ENCODE measurements at regions not wholly inside any gene's neighbourhood (a gene's known extent, or its start where the extent isn't known, plus 50 kb on each side); places are given as distances from the start of the nearest gene placed in this dataset.

- ATAC-seq = peak in 4 of 8 donors; percentile 41 to 67 (median 56)
- Histone ChIP-seq H3K27ac (peak overlapping the region in 4 of 10 donors; percentile 2 to 56 (median 42)), H3K36me3 (no peaks in the 10 kb centered on the region), H3K4me1 (peaks cover 0 to 17% (median 7%) of the 10 kb centered on the region in 9 donors), H3K4me3 (no peak overlapping the region), H3K9me3 (peaks cover 0 to 14% (median 0%) of the 10 kb centered on the region in 11 donors), H3K27me3 (no peaks in the 10 kb centered on the region)
- no peak for DNase-seq
- 37 to 42% methylated on average over 5 of the region's 5 CpGs for WGBS, 2 donors
- TF ChIP-seq CTCF (IDR thresholded peaks at IDR 0.05) = peak in 7 of 9 donors; percentile 20 to 44 (median 39)
- intact Hi-C loops (cut with DNase I) = loop anchor here in 3 of 10 donors (5.0 to 10.0 kb wide), 2 partner anchors 159 to 162 kb away; no protein-coding TSS in a partner anchor
These were observed 61.2 kb upstream of the JAK2 start for GRCh38 chr9:4923580-4924544.

GRCh38 chr9:4926239-4926638 lies 58.8 kb upstream of the JAK2 start:
- Histone ChIP-seq H3K4me1 (peaks cover 0 to 21% (median 7%) of the 10 kb centered on the region in 9 donors), H3K27ac (no peak overlapping the region)

GRCh38 chr9:4927043-4927471 lies 58.0 kb upstream of the JAK2 start:
- no peaks in the 10 kb centered on the region for H3K9me3 ChIP-seq
- intact Hi-C loops (cut with DNase I) = loop anchor here in 3 of 10 donors (5.0 to 10.0 kb wide), 2 partner anchors 162 to 165 kb away; no protein-coding TSS in a partner anchor
- ATAC-seq (peak in 1 of 8 donors; percentile 35), DNase-seq (no peak)
- H3K27me3 ChIP-seq = no peaks in the 10 kb centered on the region
- peak overlapping the region in 1 of 10 donors; percentile 2 for H3K27ac ChIP-seq
- 13 to 17% methylated on average over 4 of the region's 4 CpGs for WGBS, 2 donors
- H3K36me3 ChIP-seq = no peaks in the 10 kb centered on the region
- H3K4me3 ChIP-seq = no peak overlapping the region
- peaks cover 0 to 21% (median 7%) of the 10 kb centered on the region in 9 donors for H3K4me1 ChIP-seq
- TF ChIP-seq CTCF (IDR thresholded peaks at IDR 0.05) = no peak

More at GRCh38 chr9:4926239-4926638, 58.8 kb upstream of the JAK2 start:
- no peak overlapping the region for H3K4me3 ChIP-seq
- no peaks in the 10 kb centered on the region for H3K36me3 ChIP-seq
- no peak for DNase-seq
- H3K9me3 ChIP-seq = peaks cover 0 to 2% (median 0%) of the 10 kb centered on the region in 11 donors
- intact Hi-C loops (cut with DNase I) = loop anchor here in 3 of 10 donors (5.0 to 10.0 kb wide), 2 partner anchors 161 to 164 kb away; no protein-coding TSS in a partner anchor
- 85 to 95% methylated on average over 2 of the region's 2 CpGs for WGBS, 2 donors
- no peaks in the 10 kb centered on the region for H3K27me3 ChIP-seq
- no peak for ATAC-seq
- no peak for TF ChIP-seq CTCF (IDR thresholded peaks at IDR 0.05)

- H3K27me3 ChIP-seq = no peaks in the 10 kb centered on the region
- no peak overlapping the region for H3K4me3 ChIP-seq
- peaks cover 0 to 21% (median 7%) of the 10 kb centered on the region in 9 donors for H3K4me1 ChIP-seq
- H3K9me3 ChIP-seq = no peaks in the 10 kb centered on the region
- ATAC-seq (no peak), DNase-seq (no peak)
- peak overlapping the region in 1 of 10 donors; percentile 2 for H3K27ac ChIP-seq
- TF ChIP-seq CTCF (IDR thresholded peaks at IDR 0.05) = no peak
- 58 to 76% methylated on average over 5 of the region's 5 CpGs for WGBS, 2 donors
- H3K36me3 ChIP-seq = no peaks in the 10 kb centered on the region
- intact Hi-C loops (cut with DNase I) = loop anchor here in 3 of 10 donors (5.0 to 10.0 kb wide), 2 partner anchors 163 to 165 kb away; no protein-coding TSS in a partner anchor
These were observed 57.4 kb upstream of the JAK2 start for GRCh38 chr9:4927701-4928100.
